NCI-H1694 (cell line): ENCODE measurements at regions not wholly inside any gene's neighbourhood (a gene's known extent, or its start where the extent isn't known, plus 50 kb on each side); places are given as distances from the start of the nearest gene placed in this dataset.
A peak's percentile ranks its signal among the peaks of the same experiment; 100 is the strongest.
"Not testable (repeated sequence)": the region's sequence is repeated elsewhere in the genome, so short reads cannot be mapped to it uniquely, and the experiment has no call there.

Experiments
- DNase-seq: peaks from one replicate; lab custom pipeline; 2025; lab: John Stamatoyannopoulos, UW

GRCh38 chr1:20432341-20432740 lies 53.7 kb downstream of the CAMK2N1 start:
- no peak for DNase-seq

GRCh38 chr1:20431176-20431460 lies 54.9 kb downstream of the CAMK2N1 start:
- no peak for DNase-seq

GRCh38 chr1:20430355-20431175 lies 55.4 kb downstream of the CAMK2N1 start:
- peak; percentile 37 for DNase-seq

- no peak for DNase-seq
Observed at GRCh38 chr1:20429296-20429695, 56.7 kb downstream of the CAMK2N1 start.

- no peak for DNase-seq
Observed at GRCh38 chr1:20428841-20429240, 57.2 kb downstream of the CAMK2N1 start.

GRCh38 chr1:20426923-20427322 lies 59.1 kb downstream of the CAMK2N1 start:
- no peak for DNase-seq

- no peak for DNase-seq
Observed at GRCh38 chr1:20426371-20426770, 59.6 kb downstream of the CAMK2N1 start.

GRCh38 chr1:20425622-20426021 lies 60.4 kb downstream of the CAMK2N1 start:
- no peak for DNase-seq

GRCh38 chr1:20423169-20423795 lies 62.7 kb downstream of the CAMK2N1 start:
- no peak for DNase-seq

- DNase-seq, result no peak
Observed at GRCh38 chr1:20421441-20421840, 64.6 kb downstream of the CAMK2N1 start.

- no peak for DNase-seq
Observed at GRCh38 chr1:20417581-20417980, 68.4 kb downstream of the CAMK2N1 start.

GRCh38 chr1:20416706-20417105 lies 69.3 kb downstream of the CAMK2N1 start:
- no peak for DNase-seq

- no peak for DNase-seq
Observed at GRCh38 chr1:20413776-20414140, 72.3 kb downstream of the CAMK2N1 start.

GRCh38 chr1:20413136-20413775 lies 72.8 kb downstream of the CAMK2N1 start:
- DNase-seq, result no peak

GRCh38 chr1:20411196-20411980 lies 74.6 kb downstream of the CAMK2N1 start:
- no peak for DNase-seq

GRCh38 chr1:20410503-20410902 lies 75.5 kb downstream of the CAMK2N1 start:
- no peak for DNase-seq

GRCh38 chr1:20409971-20410370 lies 76.0 kb downstream of the CAMK2N1 start:
- no peak for DNase-seq

- no peak for DNase-seq
Observed at GRCh38 chr1:20409012-20409411, 77.0 kb downstream of the CAMK2N1 start.

GRCh38 chr1:20408133-20408650 lies 77.8 kb downstream of the CAMK2N1 start:
- not testable (repeated sequence) for DNase-seq

GRCh38 chr1:20405893-20406604 lies 80.0 kb downstream of the CAMK2N1 start:
- DNase-seq, result no peak

- no peak for DNase-seq
Observed at GRCh38 chr1:20405051-20405754, 80.8 kb downstream of the CAMK2N1 start.
